CD8-positive, alpha-beta memory T cell (primary cell): ENCODE measurements at regions not wholly inside any gene's neighbourhood (a gene's known extent, or its start where the extent isn't known, plus 50 kb on each side); places are given as distances from the start of the nearest gene placed in this dataset.

Experiments used
- CTCF ChIA-PET: fragments of 350-600 bp; sonication (Branson Sonifier 250); formaldehyde crosslinking; loops from one replicate; lab custom pipeline; 2021; ENCODE audit warnings: antibody characterized with exemption; lab: Charles Lee
- POLR2A ChIA-PET: fragments of 350-600 bp; sonication (Branson Sonifier 250); formaldehyde crosslinking; loops from one replicate; lab custom pipeline; 2021; ENCODE audit warnings: antibody characterized with exemption; lab: Charles Lee
- DNase-seq, 5 donors: peaks; one replicate each; pipeline versions ENCODE4 v3.0.0 to v3.0.0-alpha.2; 2020 to 2022; ENCODE audit warnings: mixed read lengths in 1 of 5
- H3K27ac ChIP-seq: one replicate; pipeline ENCODE4 v1.7.0; 2013; ENCODE audit warnings: low read depth, mild to moderate bottlenecking, low read length, moderate library complexity
- H3K27me3 ChIP-seq: 2 replicates; pipeline ENCODE4 v1.7.0; 2013; ENCODE audit warnings: low read length, mild to moderate bottlenecking; ENCODE audit not compliant: insufficient read depth, poor library complexity, severe bottlenecking
- H3K36me3 ChIP-seq: 2 replicates; pipeline ENCODE4 v1.7.0; 2013; ENCODE audit warnings: mild to moderate bottlenecking, low read length, moderate library complexity; ENCODE audit not compliant: insufficient read depth
- H3K4me1 ChIP-seq: 2 replicates; pipeline ENCODE4 v1.7.0; 2013; ENCODE audit warnings: mild to moderate bottlenecking, low read length, moderate library complexity; ENCODE audit not compliant: insufficient read depth
- H3K4me3 ChIP-seq: 2 replicates; pipeline ENCODE4 v1.7.0; 2013; ENCODE audit warnings: mild to moderate bottlenecking, low read length
- H3K9me3 ChIP-seq: 2 replicates; pipeline ENCODE4 v1.7.0; 2013; ENCODE audit warnings: mild to moderate bottlenecking, low read length
- H3K27ac Mint-ChIP-seq, 8 donors: one replicate each; pipeline ENCODE4 v1.8.0; 2020 to 2021; ENCODE audit warnings: mixed read lengths in 8 of 8, mild to moderate bottlenecking in 6 of 8, inconsistent platforms in 3 of 8, moderate library complexity in 3 of 8
- H3K27me3 Mint-ChIP-seq, 2 donors: one replicate each; pipeline ENCODE4 v1.8.0; 2020 to 2021; ENCODE audit warnings: mixed read lengths in 2 of 2, mild to moderate bottlenecking in 1 of 2, moderate library complexity in 1 of 2
- H3K36me3 Mint-ChIP-seq, 3 donors: one replicate each; pipeline ENCODE4 v1.8.0; 2020 to 2021; ENCODE audit warnings: mixed read lengths in 3 of 3, inconsistent platforms in 1 of 3, mild to moderate bottlenecking in 1 of 3
- H3K4me1 Mint-ChIP-seq, 3 donors: one replicate each; pipeline ENCODE4 v1.8.0; 2020 to 2021; ENCODE audit warnings: mixed read lengths in 3 of 3, inconsistent platforms in 1 of 3, mild to moderate bottlenecking in 1 of 3
- H3K4me3 Mint-ChIP-seq, 7 donors: one replicate each; pipeline ENCODE4 v1.8.0; 2020 to 2021; ENCODE audit warnings: mixed read lengths in 7 of 7, mild to moderate bottlenecking in 6 of 7, moderate library complexity in 4 of 7, inconsistent platforms in 2 of 7
- H3K9me3 Mint-ChIP-seq, 5 donors: one replicate each; pipeline ENCODE4 v1.8.0; 2020 to 2022; ENCODE audit warnings: mixed read lengths in 5 of 5, mild to moderate bottlenecking in 3 of 5, moderate library complexity in 2 of 5, inconsistent platforms in 1 of 5

- no peaks in the 10 kb centered on the region for H3K27me3 ChIP-seq
- no peaks in the 10 kb centered on the region for H3K4me1 ChIP-seq
- no peaks in the 10 kb centered on the region for H3K27me3 Mint-ChIP-seq
- no peak for DNase-seq
- no peaks in the 10 kb centered on the region for H3K4me1 Mint-ChIP-seq
- no peaks in the 10 kb centered on the region for H3K36me3 ChIP-seq
- no peak overlapping the region for H3K27ac Mint-ChIP-seq
- no peaks in the 10 kb centered on the region for H3K36me3 Mint-ChIP-seq
- no peak overlapping the region for H3K27ac ChIP-seq
- POLR2A ChIA-PET: no interaction called here
- H3K4me3 ChIP-seq: no peak overlapping the region
- no peak overlapping the region for H3K4me3 Mint-ChIP-seq
- H3K9me3 ChIP-seq: no peaks in the 10 kb centered on the region
- CTCF ChIA-PET: no interaction called here
- H3K9me3 Mint-ChIP-seq: peaks cover 8 to 28% (median 25%) of the 10 kb centered on the region in 5 donors
These were observed 97.6 kb upstream of the LRRC3B start for GRCh38 chr3:26525013-26525412.

GRCh38 chr3:26535151-26535550, 87.4 kb upstream of the LRRC3B start:
- H3K27ac Mint-ChIP-seq: no peak overlapping the region
- no peaks in the 10 kb centered on the region for H3K36me3 Mint-ChIP-seq
- no peaks in the 10 kb centered on the region for H3K9me3 ChIP-seq
- DNase-seq: no peak
- no peaks in the 10 kb centered on the region for H3K4me1 Mint-ChIP-seq
- H3K36me3 ChIP-seq: no peaks in the 10 kb centered on the region
- no peaks in the 10 kb centered on the region for H3K27me3 Mint-ChIP-seq
- POLR2A ChIA-PET: no interaction called here
- H3K9me3 Mint-ChIP-seq: peaks cover 0 to 15% (median 9%) of the 10 kb centered on the region in 5 donors
- H3K4me3 ChIP-seq: no peak overlapping the region
- no peaks in the 10 kb centered on the region for H3K4me1 ChIP-seq
- H3K4me3 Mint-ChIP-seq: no peak overlapping the region
- H3K27ac ChIP-seq: no peak overlapping the region
- CTCF ChIA-PET: no interaction called here
- no peaks in the 10 kb centered on the region for H3K27me3 ChIP-seq

GRCh38 chr3:26536955-26537354, 85.6 kb upstream of the LRRC3B start:
- peaks cover 0 to 5% (median 4%) of the 10 kb centered on the region in 5 donors for H3K9me3 Mint-ChIP-seq
- H3K36me3 Mint-ChIP-seq: no peaks in the 10 kb centered on the region
- no peaks in the 10 kb centered on the region for H3K27me3 ChIP-seq
- H3K27ac Mint-ChIP-seq: no peak overlapping the region
- H3K4me3 ChIP-seq: no peak overlapping the region
- POLR2A ChIA-PET: no interaction called here
- H3K9me3 ChIP-seq: no peaks in the 10 kb centered on the region
- H3K27me3 Mint-ChIP-seq: no peaks in the 10 kb centered on the region
- no peaks in the 10 kb centered on the region for H3K4me1 ChIP-seq
- H3K4me1 Mint-ChIP-seq: no peaks in the 10 kb centered on the region
- H3K36me3 ChIP-seq: no peaks in the 10 kb centered on the region
- H3K4me3 Mint-ChIP-seq: no peak overlapping the region
- H3K27ac ChIP-seq: no peak overlapping the region
- CTCF ChIA-PET: no interaction called here
- no peak for DNase-seq

GRCh38 chr3:26550413-26550812, 72.2 kb upstream of the LRRC3B start:
- Histone ChIP-seq H3K36me3 (no peaks in the 10 kb centered on the region), H3K27me3 (no peaks in the 10 kb centered on the region), H3K27ac (no peak overlapping the region), H3K9me3 (no peaks in the 10 kb centered on the region), H3K4me3 (no peak overlapping the region), H3K4me1 (no peaks in the 10 kb centered on the region)
- no peak for DNase-seq
- no peaks in the 10 kb centered on the region for H3K4me1 Mint-ChIP-seq
- H3K27ac Mint-ChIP-seq: no peak overlapping the region
- no peaks in the 10 kb centered on the region for H3K27me3 Mint-ChIP-seq
- H3K4me3 Mint-ChIP-seq: no peak overlapping the region
- ChIA-PET CTCF (no interaction called here), POLR2A (no interaction called here)
- peaks cover 0 to 9% (median 2%) of the 10 kb centered on the region in 5 donors for H3K9me3 Mint-ChIP-seq
- no peaks in the 10 kb centered on the region for H3K36me3 Mint-ChIP-seq

- POLR2A ChIA-PET: no interaction called here
- Histone ChIP-seq H3K27ac (no peak overlapping the region), H3K4me1 (no peaks in the 10 kb centered on the region), H3K27me3 (no peaks in the 10 kb centered on the region), H3K9me3 (no peaks in the 10 kb centered on the region), H3K36me3 (no peaks in the 10 kb centered on the region), H3K4me3 (no peak overlapping the region)
- DNase-seq: no peak
- CTCF ChIA-PET: no interaction called here
- H3K4me3 Mint-ChIP-seq: no peak overlapping the region
- H3K9me3 Mint-ChIP-seq: peaks cover 0 to 11% (median 4%) of the 10 kb centered on the region in 5 donors
- H3K27me3 Mint-ChIP-seq: no peaks in the 10 kb centered on the region
- H3K36me3 Mint-ChIP-seq: no peaks in the 10 kb centered on the region
- no peaks in the 10 kb centered on the region for H3K4me1 Mint-ChIP-seq
- no peak overlapping the region for H3K27ac Mint-ChIP-seq
These were observed 65.9 kb upstream of the LRRC3B start for GRCh38 chr3:26556637-26557036.

GRCh38 chr3:26558257-26558656, 64.3 kb upstream of the LRRC3B start:
- Histone ChIP-seq H3K9me3 (no peaks in the 10 kb centered on the region), H3K36me3 (no peaks in the 10 kb centered on the region), H3K27me3 (no peaks in the 10 kb centered on the region), H3K4me3 (no peak overlapping the region), H3K27ac (no peak overlapping the region), H3K4me1 (no peaks in the 10 kb centered on the region)
- Mint-ChIP-seq H3K4me1 (no peaks in the 10 kb centered on the region), H3K9me3 (peaks cover 0 to 11% (median 4%) of the 10 kb centered on the region in 5 donors), H3K36me3 (no peaks in the 10 kb centered on the region), H3K4me3 (no peak overlapping the region), H3K27ac (no peak overlapping the region), H3K27me3 (no peaks in the 10 kb centered on the region)
- CTCF ChIA-PET: no interaction called here
- no peak for DNase-seq
- POLR2A ChIA-PET: no interaction called here

- Mint-ChIP-seq H3K27ac (no peak overlapping the region), H3K4me1 (no peaks in the 10 kb centered on the region), H3K36me3 (no peaks in the 10 kb centered on the region), H3K4me3 (no peak overlapping the region), H3K9me3 (peaks cover 0 to 11% (median 4%) of the 10 kb centered on the region in 5 donors), H3K27me3 (no peaks in the 10 kb centered on the region)
- no peaks in the 10 kb centered on the region for H3K36me3 ChIP-seq
- no peaks in the 10 kb centered on the region for H3K9me3 ChIP-seq
- H3K27me3 ChIP-seq: no peaks in the 10 kb centered on the region
- DNase-seq: no peak
- ChIA-PET POLR2A (no interaction called here), CTCF (no interaction called here)
- no peaks in the 10 kb centered on the region for H3K4me1 ChIP-seq
- H3K27ac ChIP-seq: no peak overlapping the region
- H3K4me3 ChIP-seq: no peak overlapping the region
These were observed 63.3 kb upstream of the LRRC3B start for GRCh38 chr3:26559227-26559626.

- H3K27me3 Mint-ChIP-seq: no peaks in the 10 kb centered on the region
- H3K27ac ChIP-seq: no peak overlapping the region
- H3K4me3 Mint-ChIP-seq: no peak overlapping the region
- no peak overlapping the region for H3K4me3 ChIP-seq
- ChIA-PET POLR2A (no interaction called here), CTCF (no interaction called here)
- no peaks in the 10 kb centered on the region for H3K27me3 ChIP-seq
- no peaks in the 10 kb centered on the region for H3K36me3 ChIP-seq
- no peak overlapping the region for H3K27ac Mint-ChIP-seq
- no peaks in the 10 kb centered on the region for H3K4me1 ChIP-seq
- no peak for DNase-seq
- H3K9me3 ChIP-seq: no peaks in the 10 kb centered on the region
- peaks cover 0 to 11% (median 4%) of the 10 kb centered on the region in 5 donors for H3K9me3 Mint-ChIP-seq
- no peaks in the 10 kb centered on the region for H3K4me1 Mint-ChIP-seq
- no peaks in the 10 kb centered on the region for H3K36me3 Mint-ChIP-seq
These were observed 62.5 kb upstream of the LRRC3B start for GRCh38 chr3:26560081-26560480.
